ENCODE measurements at regions not wholly inside any gene's neighbourhood (a gene's known extent, or its start where the extent isn't known, plus 50 kb on each side); places are given as distances from the start of the nearest gene placed in this dataset.
"Not testable (repeated sequence)": the region's sequence is repeated elsewhere in the genome, so short reads cannot be mapped to it uniquely, and the experiment has no call there.

DNA sequence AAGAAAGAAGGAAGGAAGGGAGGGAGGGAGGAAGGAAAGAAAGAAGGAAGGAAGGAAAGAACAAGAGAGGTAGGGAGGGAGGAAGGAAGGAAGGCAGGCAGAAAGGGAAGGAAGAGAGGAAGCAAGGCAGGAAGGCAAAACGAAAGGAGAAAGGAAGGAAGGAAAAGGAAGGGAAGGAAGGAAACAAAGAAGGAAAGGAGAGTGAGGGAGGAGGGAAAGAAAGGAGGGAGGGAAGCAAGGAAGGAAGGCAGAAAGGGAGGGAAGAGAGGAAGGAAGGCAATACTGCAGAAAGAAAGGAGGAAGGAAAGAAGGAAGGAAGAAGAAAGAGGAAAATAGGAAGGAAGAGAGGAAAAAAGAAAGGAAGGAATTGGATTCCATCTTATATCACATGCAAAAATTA, 1303.1 kb upstream of the TMEM132C start:
- no peak for DNase-seq (ENCODE audit: low read depth in 2 of 2)
- TF ChIP-seq, protein P1, sequence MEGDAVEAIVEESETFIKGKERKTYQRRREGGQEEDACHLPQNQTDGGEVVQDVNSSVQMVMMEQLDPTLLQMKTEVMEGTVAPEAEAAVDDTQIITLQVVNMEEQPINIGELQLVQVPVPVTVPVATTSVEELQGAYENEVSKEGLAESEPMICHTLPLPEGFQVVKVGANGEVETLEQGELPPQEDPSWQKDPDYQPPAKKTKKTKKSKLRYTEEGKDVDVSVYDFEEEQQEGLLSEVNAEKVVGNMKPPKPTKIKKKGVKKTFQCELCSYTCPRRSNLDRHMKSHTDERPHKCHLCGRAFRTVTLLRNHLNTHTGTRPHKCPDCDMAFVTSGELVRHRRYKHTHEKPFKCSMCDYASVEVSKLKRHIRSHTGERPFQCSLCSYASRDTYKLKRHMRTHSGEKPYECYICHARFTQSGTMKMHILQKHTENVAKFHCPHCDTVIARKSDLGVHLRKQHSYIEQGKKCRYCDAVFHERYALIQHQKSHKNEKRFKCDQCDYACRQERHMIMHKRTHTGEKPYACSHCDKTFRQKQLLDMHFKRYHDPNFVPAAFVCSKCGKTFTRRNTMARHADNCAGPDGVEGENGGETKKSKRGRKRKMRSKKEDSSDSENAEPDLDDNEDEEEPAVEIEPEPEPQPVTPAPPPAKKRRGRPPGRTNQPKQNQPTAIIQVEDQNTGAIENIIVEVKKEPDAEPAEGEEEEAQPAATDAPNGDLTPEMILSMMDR (IDR thresholded peaks at IDR 0.05; ENCODE audit: low read depth, low read length), result no peak
- H3K4me3 ChIP-seq (replicated peaks in 1 of 2; ENCODE audit: low read depth in 2 of 2, low read length in 2 of 2), result no peak overlapping the region

DNA sequence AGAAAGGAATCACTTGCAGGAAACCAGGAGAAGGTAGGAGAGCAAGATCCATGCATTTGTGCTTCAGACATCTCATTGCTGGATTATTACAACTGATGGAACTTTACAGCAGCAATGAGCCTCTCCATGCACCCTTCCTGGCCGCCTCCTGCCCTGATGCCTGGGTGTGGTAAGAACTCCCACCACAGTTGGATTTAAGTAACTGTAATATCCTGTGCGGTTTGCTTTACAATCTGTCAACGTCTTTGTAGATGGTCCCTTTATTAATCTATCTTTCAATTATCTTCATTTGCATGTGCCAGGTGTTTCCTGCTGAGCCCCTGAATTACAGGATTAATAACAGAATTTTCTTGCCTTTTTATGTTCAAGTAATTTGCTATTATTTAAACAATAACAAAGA, 1300.5 kb upstream of the TMEM132C start:
- TF ChIP-seq, protein P1 (IDR thresholded peaks at IDR 0.05; ENCODE audit: low read depth, low read length), result no peak
- DNase-seq (ENCODE audit: low read depth in 2 of 2), result no peak

DNA sequence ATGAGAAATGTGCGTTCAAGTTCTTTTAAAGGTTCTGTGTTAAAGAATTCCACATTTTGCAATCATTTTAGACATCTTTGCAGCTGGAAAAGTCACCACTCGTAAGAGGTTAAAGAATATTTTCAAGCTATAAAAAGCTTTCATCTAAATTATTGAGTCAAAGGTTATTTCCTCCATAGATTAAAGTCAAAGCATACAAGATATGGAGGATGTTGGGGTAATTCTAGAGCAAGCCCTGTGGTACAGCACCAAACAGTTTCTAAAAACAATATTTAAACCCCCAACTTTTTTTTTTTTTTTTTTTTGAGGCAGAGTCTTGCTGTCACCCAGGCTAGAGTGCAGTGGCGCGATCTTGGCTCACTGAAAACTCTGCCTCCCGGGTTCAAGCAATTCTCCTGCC, 1299.8 kb upstream of the TMEM132C start:
- no peak overlapping the region for H3K4me3 ChIP-seq (replicated peaks in 1 of 2; ENCODE audit: low read depth in 2 of 2, low read length in 2 of 2)
- DNase-seq (ENCODE audit: low read depth in 2 of 2), result no peak
- TF ChIP-seq, protein P1 (IDR thresholded peaks at IDR 0.05; ENCODE audit: low read depth, low read length), result no peak

More for the DNA sequence above, 1300.5 kb upstream of the TMEM132C start:
- H3K4me3 ChIP-seq (replicated peaks in 1 of 2; ENCODE audit: low read depth in 2 of 2, low read length in 2 of 2), result no peak overlapping the region

DNA sequence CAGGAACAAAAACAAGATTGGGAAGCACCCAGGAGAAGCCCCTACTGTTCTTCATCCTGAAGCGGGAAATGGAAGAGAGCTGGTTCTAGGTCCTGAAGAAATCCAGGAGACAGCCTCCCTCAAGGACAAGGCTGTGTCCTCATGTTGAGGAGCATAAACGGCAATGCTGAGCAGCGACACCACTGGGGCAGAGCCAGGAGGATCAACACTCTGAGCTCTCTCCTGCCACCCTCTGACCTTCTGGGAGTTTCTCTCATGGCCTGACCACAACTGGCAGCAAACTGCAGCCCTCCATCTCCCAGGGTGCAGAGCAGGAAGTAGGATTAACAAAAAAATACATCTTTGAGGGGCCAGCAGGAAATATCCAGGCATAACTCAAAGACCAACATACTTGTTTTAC, 1292.2 kb upstream of the TMEM132C start:
- TF ChIP-seq, protein P1 (IDR thresholded peaks at IDR 0.05; ENCODE audit: low read depth, low read length), result no peak
- H3K4me3 ChIP-seq (replicated peaks in 1 of 2; ENCODE audit: low read depth in 2 of 2, low read length in 2 of 2), result no peak overlapping the region
- DNase-seq (ENCODE audit: low read depth in 2 of 2), result no peak

DNA sequence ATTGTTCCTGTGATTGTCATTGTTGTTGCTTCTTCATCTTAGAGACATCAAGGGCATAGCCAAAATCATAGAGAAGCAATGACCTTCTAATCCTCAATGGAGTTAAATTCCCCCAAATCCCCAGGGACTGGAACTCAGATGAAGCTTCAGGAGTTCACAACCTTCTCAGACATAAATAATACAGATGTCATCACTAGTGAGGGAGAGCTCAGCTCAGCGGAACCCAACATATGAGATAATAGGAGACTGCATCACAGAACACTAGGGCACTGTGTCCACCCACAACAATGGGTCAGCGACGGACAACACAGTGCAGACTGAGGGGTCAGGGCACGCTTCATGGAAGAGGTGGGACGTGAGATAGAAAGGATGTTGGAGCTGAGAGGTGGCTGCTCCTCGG, 1290.4 kb upstream of the TMEM132C start:
- no peak overlapping the region for H3K4me3 ChIP-seq (replicated peaks in 1 of 2; ENCODE audit: low read depth in 2 of 2, low read length in 2 of 2)
- TF ChIP-seq, protein P1 (IDR thresholded peaks at IDR 0.05; ENCODE audit: low read depth, low read length), result no peak
- no peak for DNase-seq (ENCODE audit: low read depth in 2 of 2)

DNA sequence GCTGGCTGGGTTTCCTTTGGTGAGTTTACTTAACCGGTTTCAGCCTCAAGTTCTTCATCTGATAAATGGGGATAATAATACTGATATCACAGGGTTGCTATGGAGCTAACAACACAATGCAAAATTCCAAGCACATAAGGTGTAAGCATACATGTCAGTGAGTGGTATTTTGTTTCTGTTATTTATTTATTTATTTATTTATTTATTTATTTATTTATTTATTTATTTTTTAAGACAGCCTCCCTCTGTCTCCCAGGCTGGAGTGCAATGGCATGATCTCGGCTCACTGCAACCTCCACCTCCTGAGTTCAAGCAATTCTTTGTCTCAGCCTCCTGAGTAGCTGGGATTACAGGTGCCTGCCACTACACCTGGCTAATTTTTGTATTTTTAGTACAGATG, 1287.4 kb upstream of the TMEM132C start:
- not testable (repeated sequence) for DNase-seq (ENCODE audit: low read depth in 2 of 2); H3K4me3 ChIP-seq (replicated peaks in 1 of 2; ENCODE audit: low read depth in 2 of 2, low read length in 2 of 2)

DNA sequence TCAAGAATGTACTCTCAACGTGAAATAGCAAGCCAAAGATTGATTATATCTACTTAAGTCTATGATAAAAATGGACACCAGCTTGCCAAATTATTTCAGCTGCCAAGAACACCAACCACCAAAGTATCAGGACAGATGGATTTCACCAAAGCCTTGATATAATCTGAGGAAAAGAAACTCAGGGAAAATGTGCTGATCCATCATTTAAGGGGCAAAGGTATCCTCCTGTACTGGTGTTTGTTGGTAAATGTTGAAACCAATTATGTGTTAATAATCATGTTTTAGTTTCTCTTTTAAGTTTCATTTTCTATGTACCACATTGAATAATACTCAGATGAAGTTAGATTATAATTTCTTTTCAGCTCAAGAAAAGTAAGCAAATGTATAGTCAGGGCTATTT, 1284.3 kb upstream of the TMEM132C start:
- no peak for DNase-seq (ENCODE audit: low read depth in 2 of 2)
- H3K4me3 ChIP-seq (replicated peaks in 1 of 2; ENCODE audit: low read depth in 2 of 2, low read length in 2 of 2), result no peak overlapping the region
- TF ChIP-seq, protein P1 (IDR thresholded peaks at IDR 0.05; ENCODE audit: low read depth, low read length), result no peak

DNA sequence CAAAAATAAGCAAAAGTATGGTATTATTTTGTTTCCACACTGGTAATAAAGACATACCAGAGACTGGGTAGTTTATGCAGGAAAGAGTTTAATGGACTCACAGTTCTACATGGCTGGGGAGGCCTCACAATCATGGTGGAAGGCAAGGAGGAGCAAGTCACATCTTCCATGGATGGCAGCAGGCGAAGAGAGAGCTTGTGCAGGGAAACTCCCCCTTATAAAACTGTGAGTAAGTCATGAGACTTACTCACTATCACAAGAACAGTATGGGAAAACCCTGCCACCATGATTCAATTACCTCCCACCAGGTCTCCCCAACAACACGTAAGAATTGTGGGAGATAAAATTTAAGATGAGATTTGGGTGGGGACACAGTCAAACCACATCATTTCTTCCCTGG, 1283.2 kb upstream of the TMEM132C start:
- H3K4me3 ChIP-seq (replicated peaks in 1 of 2; ENCODE audit: low read depth in 2 of 2, low read length in 2 of 2); DNase-seq (ENCODE audit: low read depth in 2 of 2): not testable (repeated sequence)

DNA sequence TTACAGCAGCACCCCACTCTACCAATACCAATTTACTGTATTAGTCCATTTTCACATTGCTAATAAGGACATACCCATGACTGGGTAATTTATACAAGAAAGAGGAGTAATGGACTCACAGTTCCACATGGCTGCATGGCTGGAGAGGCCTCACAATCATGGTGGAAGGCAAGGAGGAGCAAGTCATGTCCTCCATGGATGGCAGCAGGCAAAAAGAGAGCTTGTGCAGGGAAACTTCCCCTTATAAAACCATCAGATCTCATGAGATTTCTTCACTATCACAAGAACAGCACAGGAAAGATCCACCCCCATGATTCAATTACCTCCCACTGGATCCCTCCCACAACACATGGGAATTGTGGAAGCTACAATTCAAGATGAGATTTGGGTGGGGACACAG, 1281.3 kb upstream of the TMEM132C start:
- not testable (repeated sequence) for H3K4me3 ChIP-seq (replicated peaks in 1 of 2; ENCODE audit: low read depth in 2 of 2, low read length in 2 of 2); DNase-seq (ENCODE audit: low read depth in 2 of 2)

Measured in cardiac fibroblast (primary cell).